Stimulated activated CD4-positive, alpha-beta T cell treated with anti-CD3 and anti-CD28 coated beads, Interleukin-15, amount 100 ng/mL, for 1 hour (primary cell): ENCODE measurements at regions not wholly inside any gene's neighbourhood (a gene's known extent, or its start where the extent isn't known, plus 50 kb on each side); places are given as distances from the start of the nearest gene placed in this dataset.

ENCODE experiments used
- DNase-seq, 2 donors: peaks; one replicate each; pipeline ENCODE4 v3.0.0-alpha.2; 2020; ENCODE audit warnings: low read depth in 1 of 2, low spot score in 1 of 2

GRCh38 chr17:79163071-79163470 lies 88.4 kb downstream of the ENGASE start:
- DNase-seq, result no peak

GRCh38 chr17:79162012-79162963 lies 87.7 kb downstream of the ENGASE start:
- no peak for DNase-seq

GRCh38 chr17:79160980-79161636 lies 86.5 kb downstream of the ENGASE start:
- DNase-seq, result no peak

- DNase-seq, result no peak
Observed at GRCh38 chr17:79159926-79160325, 85.3 kb downstream of the ENGASE start.

- no peak for DNase-seq
Observed at GRCh38 chr17:79159471-79159870, 84.8 kb downstream of the ENGASE start.

GRCh38 chr17:79156463-79157095 lies 82.0 kb downstream of the ENGASE start:
- no peak for DNase-seq

- no peak for DNase-seq
Observed at GRCh38 chr17:79155701-79156100, 81.1 kb downstream of the ENGASE start.

- no peak for DNase-seq
Observed at GRCh38 chr17:79154951-79155585, 80.4 kb downstream of the ENGASE start.

GRCh38 chr17:79154446-79154845 lies 79.8 kb downstream of the ENGASE start:
- no peak for DNase-seq

- no peak for DNase-seq
Observed at GRCh38 chr17:79153367-79154130, 78.9 kb downstream of the ENGASE start.

GRCh38 chr17:79152636-79153035 lies 78.0 kb downstream of the ENGASE start:
- DNase-seq, result no peak

- no peak for DNase-seq
Observed at GRCh38 chr17:79152110-79152509, 77.5 kb downstream of the ENGASE start.

GRCh38 chr17:79150799-79151198 lies 76.2 kb downstream of the ENGASE start:
- DNase-seq, result no peak

- no peak for DNase-seq
Observed at GRCh38 chr17:79150035-79150733, 75.6 kb downstream of the ENGASE start.

- DNase-seq, result no peak
Observed at GRCh38 chr17:79148584-79148983, 74.0 kb downstream of the ENGASE start.

- no peak for DNase-seq
Observed at GRCh38 chr17:79147746-79148506, 73.3 kb downstream of the ENGASE start.

- no peak for DNase-seq
Observed at GRCh38 chr17:79146562-79146961, 71.9 kb downstream of the ENGASE start.

- DNase-seq, result no peak
Observed at GRCh38 chr17:79145548-79145947, 70.9 kb downstream of the ENGASE start.

GRCh38 chr17:79144133-79144532 lies 69.5 kb downstream of the ENGASE start:
- no peak for DNase-seq
